ENCODE measurements at regions not wholly inside any gene's neighbourhood (a gene's known extent, or its start where the extent isn't known, plus 50 kb on each side); places are given as distances from the start of the nearest gene placed in this dataset.

DNA sequence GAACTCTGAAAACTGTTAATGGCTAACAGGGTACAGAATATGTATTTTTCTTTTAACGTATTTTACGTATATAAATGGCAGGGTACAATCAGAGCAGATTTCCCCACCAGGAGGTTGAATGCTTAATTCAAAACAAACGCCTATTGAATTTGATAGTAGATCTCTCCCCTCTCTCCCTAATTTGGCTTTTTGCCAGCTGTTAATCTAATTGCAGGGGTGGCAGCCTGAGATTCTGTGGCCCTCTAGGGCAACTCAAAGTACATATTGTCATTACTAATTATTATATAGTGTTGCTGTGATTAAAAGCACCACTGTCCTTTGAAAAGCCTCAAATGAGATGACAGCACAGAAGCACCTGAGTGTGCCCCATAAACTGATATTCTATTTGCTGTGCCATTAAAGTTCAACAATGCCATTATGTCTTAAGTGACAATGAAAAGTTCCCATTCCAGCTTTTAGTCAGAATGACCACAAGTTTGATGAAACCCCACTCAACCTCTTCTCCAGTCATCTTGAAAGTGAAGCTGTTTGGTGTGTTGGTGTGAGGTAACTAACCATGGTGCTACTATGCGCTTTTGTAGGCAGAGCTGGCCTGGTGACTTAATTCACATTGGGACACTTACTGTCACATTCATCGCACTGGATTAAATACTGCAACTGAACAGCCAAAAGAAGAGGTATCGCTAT lies 351.4 kb downstream of the KCNRG start:
- Mint-ChIP-seq H3K27ac (no peak overlapping the region), H3K27me3 (ENCODE audit: low read depth) (no peaks in the 10 kb centered on the region), H3K4me1 (peaks cover 0 to 5% of the 10 kb centered on the region in 2 experiments; a peak in 1 of 4 replicates), H3K9me3 (no peaks in the 10 kb centered on the region; a peak in 1 of 5 replicates), H3K4me3 (no peak overlapping the region), H3K36me3 (ENCODE audit: insufficient read depth in 1 of 3, low read depth in 3 of 3) (no peaks in the 10 kb centered on the region)
- H2BK5ac ChIP-seq (ENCODE audit: insufficient read length, low read length), result no peak overlapping the region
- no peak overlapping the region for H3K14ac ChIP-seq (ENCODE audit: insufficient read depth, low read length)
- no peak overlapping the region for H3K23ac ChIP-seq (ENCODE audit: insufficient read length, low read depth, low read length)
- H3K9ac ChIP-seq (ENCODE audit: extremely low read depth, insufficient read length, low read length), result no peak overlapping the region
- no peak overlapping the region for H3K27ac ChIP-seq (ENCODE audit: insufficient read length, low read depth, low read length)
- no peaks in the 10 kb centered on the region for H3K27me3 ChIP-seq (ENCODE audit: insufficient read depth, low read length)
- H2AFZ ChIP-seq (ENCODE audit: low read length), result no peak overlapping the region
- no peak overlapping the region for H3T11ph ChIP-seq (ENCODE audit: low read length)
- no peak for DNase-seq
- H2BK120ac ChIP-seq (ENCODE audit: low read depth, low read length, poor library complexity, severe bottlenecking), result no peak overlapping the region
- no peak overlapping the region for H4K91ac ChIP-seq (ENCODE audit: insufficient read length, low read depth, low read length)
- H4K5ac ChIP-seq (ENCODE audit: insufficient read length, low read depth, low read length), result no peak overlapping the region
- H2BK20ac ChIP-seq (ENCODE audit: low read depth, low read length, poor library complexity, severe bottlenecking), result no peak overlapping the region
- H3K56ac ChIP-seq (ENCODE audit: insufficient read length, low read depth, low read length), result no peak overlapping the region
- no peaks in the 10 kb centered on the region for H3K9me3 ChIP-seq (ENCODE audit: control insufficient read depth, low read depth, low read length)
- no peak overlapping the region for H2AK5ac ChIP-seq (ENCODE audit: insufficient read length, low read length)
- H3K79me2 ChIP-seq (ENCODE audit: insufficient read depth, low read length), result no peaks in the 10 kb centered on the region
- no peak overlapping the region for H2BK12ac ChIP-seq (ENCODE audit: insufficient read length, low read depth, low read length)
- WGBS (ENCODE audit: extremely low coverage, insufficient read length, low lambda C conversion rate), result no CpG with 5 or more reads among the region's 6 CpGs
- no peak overlapping the region for H2BK15ac ChIP-seq (ENCODE audit: low read depth, low read length)
- H4K8ac ChIP-seq (replicated peaks; ENCODE audit: insufficient read length, low read depth, low read length), result no peak overlapping the region
- H3K4me1 ChIP-seq (ENCODE audit: insufficient read depth, low read length), result no peaks in the 10 kb centered on the region
- no peak overlapping the region for H3K4ac ChIP-seq (ENCODE audit: low read depth, low read length)
- no peak overlapping the region for H3K18ac ChIP-seq (ENCODE audit: insufficient read length, low read depth, low read length)
- H3K79me1 ChIP-seq (ENCODE audit: insufficient read depth, low read depth, low read length, poor library complexity, severe bottlenecking), result no peaks in the 10 kb centered on the region
- no peaks in the 10 kb centered on the region for H4K20me1 ChIP-seq (ENCODE audit: control insufficient read depth, insufficient read depth, insufficient read length)
- no peak overlapping the region for H3K4me2 ChIP-seq (ENCODE audit: insufficient read depth, insufficient read length, low read length)
- no peaks in the 10 kb centered on the region for H3K23me2 ChIP-seq (ENCODE audit: insufficient read length, low read depth, low read length, poor library complexity, severe bottlenecking)
- TF ChIP-seq, protein P1, sequence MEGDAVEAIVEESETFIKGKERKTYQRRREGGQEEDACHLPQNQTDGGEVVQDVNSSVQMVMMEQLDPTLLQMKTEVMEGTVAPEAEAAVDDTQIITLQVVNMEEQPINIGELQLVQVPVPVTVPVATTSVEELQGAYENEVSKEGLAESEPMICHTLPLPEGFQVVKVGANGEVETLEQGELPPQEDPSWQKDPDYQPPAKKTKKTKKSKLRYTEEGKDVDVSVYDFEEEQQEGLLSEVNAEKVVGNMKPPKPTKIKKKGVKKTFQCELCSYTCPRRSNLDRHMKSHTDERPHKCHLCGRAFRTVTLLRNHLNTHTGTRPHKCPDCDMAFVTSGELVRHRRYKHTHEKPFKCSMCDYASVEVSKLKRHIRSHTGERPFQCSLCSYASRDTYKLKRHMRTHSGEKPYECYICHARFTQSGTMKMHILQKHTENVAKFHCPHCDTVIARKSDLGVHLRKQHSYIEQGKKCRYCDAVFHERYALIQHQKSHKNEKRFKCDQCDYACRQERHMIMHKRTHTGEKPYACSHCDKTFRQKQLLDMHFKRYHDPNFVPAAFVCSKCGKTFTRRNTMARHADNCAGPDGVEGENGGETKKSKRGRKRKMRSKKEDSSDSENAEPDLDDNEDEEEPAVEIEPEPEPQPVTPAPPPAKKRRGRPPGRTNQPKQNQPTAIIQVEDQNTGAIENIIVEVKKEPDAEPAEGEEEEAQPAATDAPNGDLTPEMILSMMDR (conservative IDR thresholded peaks at IDR 0.05), result no peak

Data from H9 (cell line).